Prostate gland (tissue), 2 donors: ENCODE measurements at regions not wholly inside any gene's neighbourhood (a gene's known extent, or its start where the extent isn't known, plus 50 kb on each side); places are given as distances from the start of the nearest gene placed in this dataset.

ENCODE experiments used
- DNase-seq: peaks from one replicate; pipeline ENCODE4 v3.0.0-alpha.2; 2019; ENCODE audit warnings: low spot score
- H3K27ac ChIP-seq, 2 donors: fragments of 200-600 bp; sonication (generic); 2 replicates each; pipeline ENCODE4 v1.5.1; 2017 to 2019
- H3K27me3 ChIP-seq: fragments of 200-600 bp; sonication (generic); replicated peaks from 2 replicates; pipeline ENCODE4 v1.5.1; 2019; ENCODE audit not compliant: insufficient read depth
- H3K36me3 ChIP-seq, 2 donors: fragments of 200-600 bp; sonication (generic); 1 replicate in 1 of 2; 2 replicates in 1 of 2; pipeline versions ENCODE4 v1.5.1 to v1.8.1; 2017 to 2019
- H3K4me1 ChIP-seq: fragments of 200-600 bp; sonication (generic); replicated peaks from 2 replicates; pipeline ENCODE4 v1.5.1; 2019
- H3K4me3 ChIP-seq, 2 donors: fragments of 200-600 bp; sonication (generic); 2 replicates each; pipeline ENCODE4 v1.5.1; 2017 to 2019
- H3K9me3 ChIP-seq: fragments of 200-600 bp; sonication (generic); 2 replicates; pipeline ENCODE4 v1.5.1; 2017
- CTCF ChIP-seq, 4 experiments: fragments of 200-600 bp in 2 of 4; fragments of 450-650 bp in 2 of 4; sonication (generic) in 2 of 4; IDR thresholded peaks; 1 replicate in 3 of 4; 2 replicates in 1 of 4; pipeline ENCODE4 v1.5.1; 2016 to 2019; ENCODE audit warnings: antibody characterized with exemption in 4 of 4, mild to moderate bottlenecking in 2 of 4, moderate library complexity in 2 of 4
- POLR2A ChIP-seq: fragments of 450-650 bp; IDR thresholded peaks from one replicate; pipeline ENCODE4 v1.6.1; 2016; ENCODE audit warnings: antibody characterized with exemption, mild to moderate bottlenecking
- POLR2AphosphoS5 ChIP-seq: sonication (generic); formaldehyde crosslinking; IDR thresholded peaks from one replicate; pipeline ENCODE4 v1.6.1; 2017; ENCODE audit warnings: antibody characterized with exemption
- WGBS: methylation state at CpG from one replicate; pipeline ENCODE4 v1.1.5; 2018; 5-methylcytosine and 5-hydroxymethylcytosine counted together
- intact Hi-C: fragments of 100-400 bp; cut with DNase I; formaldehyde crosslinking; loops from one replicate; pipeline ENCODE4 v1.14.2; 2022

GRCh38 chr1:76781447-76781846 is 85.8 kb upstream of the ST6GALNAC5 start:
- intact Hi-C loops: no loop called here
- H3K4me3 ChIP-seq: no peak overlapping the region
- DNase-seq: no peak

DNA sequence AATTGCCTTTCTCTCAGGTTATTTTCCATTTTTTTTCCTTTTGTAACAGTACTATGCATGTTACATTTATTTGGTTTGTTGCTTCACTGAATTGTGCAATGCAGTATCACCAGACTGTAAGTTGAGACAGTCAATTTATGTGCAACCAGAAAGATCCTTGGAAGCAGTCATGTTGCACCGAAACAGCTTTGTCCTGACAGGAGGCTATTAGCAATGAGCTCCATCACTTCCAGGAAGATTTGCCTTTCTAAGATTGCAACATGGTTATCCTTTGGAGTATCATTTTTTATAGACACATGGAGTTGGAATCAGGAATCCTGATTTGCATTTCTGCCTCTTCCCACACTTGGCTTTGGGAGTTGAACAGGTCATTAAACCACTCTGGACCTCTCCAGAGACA is 84.5 kb upstream of the ST6GALNAC5 start:
- DNase-seq: no peak
- TF ChIP-seq POLR2AphosphoS5: no peak
- TF ChIP-seq CTCF (IDR thresholded peaks at IDR 0.05): no peak
- TF ChIP-seq POLR2A: no peak
- intact Hi-C loops: no loop called here
- no peaks in the 10 kb centered on the region for H3K36me3 ChIP-seq
- H3K4me1 ChIP-seq: no peaks in the 10 kb centered on the region
- H3K27ac ChIP-seq: no peak overlapping the region
- H3K27me3 ChIP-seq: no peaks in the 10 kb centered on the region
- WGBS: 86% methylated on average over 1 of the region's 1 CpG
- H3K9me3 ChIP-seq: no peaks in the 10 kb centered on the region
- no peak overlapping the region for H3K4me3 ChIP-seq

More at GRCh38 chr1:76781447-76781846, 85.8 kb upstream of the ST6GALNAC5 start:
- TF ChIP-seq POLR2AphosphoS5 (no peak), CTCF (IDR thresholded peaks at IDR 0.05) (no peak), POLR2A (no peak)
- Histone ChIP-seq H3K27ac (no peak overlapping the region), H3K27me3 (no peaks in the 10 kb centered on the region), H3K9me3 (no peaks in the 10 kb centered on the region), H3K4me1 (no peaks in the 10 kb centered on the region), H3K36me3 (no peaks in the 10 kb centered on the region)

DNA sequence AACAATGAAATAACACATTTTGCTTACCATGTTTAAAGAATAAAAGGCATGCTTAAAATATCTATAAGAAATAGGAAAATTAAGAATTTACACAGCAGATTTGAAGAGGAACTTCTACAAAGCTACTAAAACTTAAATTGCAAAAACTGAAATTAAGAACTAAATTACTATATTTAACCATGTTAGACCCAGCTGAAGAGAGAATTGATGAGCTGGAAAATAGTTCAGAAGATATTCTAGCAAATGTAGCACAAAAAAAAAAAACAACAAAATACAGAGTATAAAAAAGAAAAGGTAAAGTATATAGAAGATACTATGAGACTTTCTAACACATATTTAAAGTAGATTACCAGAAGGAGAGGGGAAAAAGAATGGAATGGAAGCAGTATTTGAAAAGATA is 82.8 kb upstream of the ST6GALNAC5 start:
- Histone ChIP-seq H3K4me1 (no peaks in the 10 kb centered on the region), H3K4me3 (no peak overlapping the region), H3K27me3 (no peaks in the 10 kb centered on the region), H3K27ac (no peak overlapping the region), H3K9me3 (no peaks in the 10 kb centered on the region), H3K36me3 (no peaks in the 10 kb centered on the region)
- no peak for DNase-seq
- intact Hi-C loops: no loop called here
- no peak for TF ChIP-seq POLR2AphosphoS5
- TF ChIP-seq CTCF (IDR thresholded peaks at IDR 0.05): no peak
- no peak for TF ChIP-seq POLR2A

- no peaks in the 10 kb centered on the region for H3K36me3 ChIP-seq
- H3K4me1 ChIP-seq: no peaks in the 10 kb centered on the region
- no peak overlapping the region for H3K4me3 ChIP-seq
- TF ChIP-seq POLR2A (no peak), POLR2AphosphoS5 (no peak), CTCF (IDR thresholded peaks at IDR 0.05) (no peak)
- H3K27ac ChIP-seq: no peak overlapping the region
- DNase-seq: no peak
- H3K9me3 ChIP-seq: no peaks in the 10 kb centered on the region
- no peaks in the 10 kb centered on the region for H3K27me3 ChIP-seq
- intact Hi-C loops: no loop called here
These were observed 81.1 kb upstream of the ST6GALNAC5 start for GRCh38 chr1:76786222-76786621.

- WGBS: 25% methylated on average over 2 of the region's 2 CpGs
- H3K9me3 ChIP-seq: no peaks in the 10 kb centered on the region
- no peak overlapping the region for H3K4me3 ChIP-seq
- intact Hi-C loops: no loop called here
- TF ChIP-seq POLR2A: no peak
- TF ChIP-seq POLR2AphosphoS5: no peak
- no peak for TF ChIP-seq CTCF (IDR thresholded peaks at IDR 0.05)
- H3K27me3 ChIP-seq: no peaks in the 10 kb centered on the region
- H3K27ac ChIP-seq: no peak overlapping the region
- H3K36me3 ChIP-seq: no peaks in the 10 kb centered on the region
- H3K4me1 ChIP-seq: no peaks in the 10 kb centered on the region
- DNase-seq: no peak
These were observed 73.7 kb upstream of the ST6GALNAC5 start for GRCh38 chr1:76793594-76793993.
